ENCODE measurements at regions not wholly inside any gene's neighbourhood (a gene's known extent, or its start where the extent isn't known, plus 50 kb on each side); places are given as distances from the start of the nearest gene placed in this dataset.

DNA sequence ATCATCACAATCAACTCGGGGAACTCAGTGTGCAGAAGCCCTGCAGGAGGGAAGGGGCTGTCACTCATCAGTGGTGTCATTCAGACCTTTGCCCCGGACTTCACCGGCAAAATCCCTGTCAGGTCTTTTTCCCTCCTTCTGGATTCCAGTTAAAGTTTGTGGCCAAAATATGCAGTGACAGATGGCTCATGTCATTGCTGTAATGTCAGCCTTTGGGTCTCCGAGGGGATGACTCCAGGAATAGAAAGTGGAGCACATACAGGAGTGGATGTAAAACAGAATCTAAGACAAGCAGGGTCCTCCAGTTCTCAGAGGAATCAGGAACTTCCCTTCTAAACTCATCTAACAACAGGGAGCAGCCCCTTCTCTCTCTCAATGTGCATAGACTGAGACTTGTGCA is 130.3 kb upstream of the RASSF8 start:
- no peak overlapping the region for H3K4me3 ChIP-seq (ENCODE audit: low read depth, low read length)
- H3K36me3 Mint-ChIP-seq (ENCODE audit: insufficient read depth, unreplicated experiment), result no peaks in the 10 kb centered on the region
- intact Hi-C loops (cut with micrococcal nuclease; ENCODE audit: unreplicated experiment), result no loop called here
- no peaks in the 10 kb centered on the region for H3K27me3 ChIP-seq (replicated peaks; ENCODE audit: control insufficient read depth, insufficient read depth, low read length)
- H3K4me1 ChIP-seq, result peaks cover 8% of the 10 kb centered on the region
- H3K9me3 Mint-ChIP-seq (ENCODE audit: unreplicated experiment), result no peaks in the 10 kb centered on the region
- ChIA-PET CTCF (no interaction called here), POLR2A (no interaction called here)
- H3K4me3 Mint-ChIP-seq (ENCODE audit: unreplicated experiment), result no peak overlapping the region
- peaks cover 13% of the 10 kb centered on the region for H3K4me1 Mint-ChIP-seq (ENCODE audit: low read depth, unreplicated experiment)
- no peaks in the 10 kb centered on the region for H3K9me3 ChIP-seq
- peak in 1 of 2 experiments; percentile 33 for DNase-seq
- TF ChIP-seq, protein P1, sequence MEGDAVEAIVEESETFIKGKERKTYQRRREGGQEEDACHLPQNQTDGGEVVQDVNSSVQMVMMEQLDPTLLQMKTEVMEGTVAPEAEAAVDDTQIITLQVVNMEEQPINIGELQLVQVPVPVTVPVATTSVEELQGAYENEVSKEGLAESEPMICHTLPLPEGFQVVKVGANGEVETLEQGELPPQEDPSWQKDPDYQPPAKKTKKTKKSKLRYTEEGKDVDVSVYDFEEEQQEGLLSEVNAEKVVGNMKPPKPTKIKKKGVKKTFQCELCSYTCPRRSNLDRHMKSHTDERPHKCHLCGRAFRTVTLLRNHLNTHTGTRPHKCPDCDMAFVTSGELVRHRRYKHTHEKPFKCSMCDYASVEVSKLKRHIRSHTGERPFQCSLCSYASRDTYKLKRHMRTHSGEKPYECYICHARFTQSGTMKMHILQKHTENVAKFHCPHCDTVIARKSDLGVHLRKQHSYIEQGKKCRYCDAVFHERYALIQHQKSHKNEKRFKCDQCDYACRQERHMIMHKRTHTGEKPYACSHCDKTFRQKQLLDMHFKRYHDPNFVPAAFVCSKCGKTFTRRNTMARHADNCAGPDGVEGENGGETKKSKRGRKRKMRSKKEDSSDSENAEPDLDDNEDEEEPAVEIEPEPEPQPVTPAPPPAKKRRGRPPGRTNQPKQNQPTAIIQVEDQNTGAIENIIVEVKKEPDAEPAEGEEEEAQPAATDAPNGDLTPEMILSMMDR (IDR thresholded peaks at IDR 0.05; ENCODE audit: insufficient read depth in 1 of 2, low read depth in 1 of 2, low read length in 1 of 2, severe bottlenecking in 1 of 2, unreplicated experiment in 1 of 2), result no peak
- H3K36me3 ChIP-seq (ENCODE audit: control insufficient read depth, insufficient read depth, low read length), result no peaks in the 10 kb centered on the region
- no peaks in the 10 kb centered on the region for H3K27me3 Mint-ChIP-seq (ENCODE audit: insufficient read depth, unreplicated experiment)
- H3K27ac Mint-ChIP-seq (ENCODE audit: unreplicated experiment), result no peak overlapping the region
- no TSS peak for BruUV-seq (replicated peaks)

DNA sequence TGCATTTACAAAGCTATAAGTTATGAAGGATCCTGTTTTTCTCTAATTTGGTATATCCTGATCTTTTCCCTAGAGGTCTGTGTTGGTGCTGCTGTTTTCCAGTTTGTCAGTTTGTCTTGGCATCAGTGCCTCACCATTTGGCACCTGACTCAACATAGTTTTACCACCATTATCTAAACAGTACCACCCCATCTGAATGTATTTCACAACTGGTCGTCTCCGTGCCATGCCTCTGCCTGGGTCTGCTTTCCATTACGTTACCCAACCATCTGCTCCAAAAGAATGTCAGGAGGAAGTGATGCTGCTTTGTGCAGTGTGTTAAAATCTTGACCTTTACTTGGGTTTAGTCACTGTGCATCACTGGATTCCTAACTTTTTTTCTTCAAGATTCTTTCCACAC is 129.3 kb upstream of the RASSF8 start:
- Mint-ChIP-seq H3K36me3 (ENCODE audit: insufficient read depth, unreplicated experiment) (no peaks in the 10 kb centered on the region), H3K4me3 (ENCODE audit: unreplicated experiment) (no peak overlapping the region), H3K4me1 (ENCODE audit: low read depth, unreplicated experiment) (peaks cover 13% of the 10 kb centered on the region), H3K27ac (ENCODE audit: unreplicated experiment) (no peak overlapping the region), H3K9me3 (ENCODE audit: unreplicated experiment) (no peaks in the 10 kb centered on the region), H3K27me3 (ENCODE audit: insufficient read depth, unreplicated experiment) (no peaks in the 10 kb centered on the region)
- H3K4me1 ChIP-seq, result peaks cover 8% of the 10 kb centered on the region
- DNase-seq, result no peak
- CTCF ChIA-PET, result no interaction called here
- BruUV-seq (replicated peaks), result no TSS peak
- no peak overlapping the region for H3K4me3 ChIP-seq (ENCODE audit: low read depth, low read length)
- H3K9me3 ChIP-seq, result no peaks in the 10 kb centered on the region
- no peaks in the 10 kb centered on the region for H3K36me3 ChIP-seq (ENCODE audit: control insufficient read depth, insufficient read depth, low read length)
- intact Hi-C loops (cut with micrococcal nuclease; ENCODE audit: unreplicated experiment), result no loop called here
- TF ChIP-seq, protein P1 (IDR thresholded peaks at IDR 0.05; ENCODE audit: insufficient read depth in 1 of 2, low read depth in 1 of 2, low read length in 1 of 2, severe bottlenecking in 1 of 2, unreplicated experiment in 1 of 2), result no peak
- H3K27me3 ChIP-seq (replicated peaks; ENCODE audit: control insufficient read depth, insufficient read depth, low read length), result no peaks in the 10 kb centered on the region
- POLR2A ChIA-PET, result no interaction called here

DNA sequence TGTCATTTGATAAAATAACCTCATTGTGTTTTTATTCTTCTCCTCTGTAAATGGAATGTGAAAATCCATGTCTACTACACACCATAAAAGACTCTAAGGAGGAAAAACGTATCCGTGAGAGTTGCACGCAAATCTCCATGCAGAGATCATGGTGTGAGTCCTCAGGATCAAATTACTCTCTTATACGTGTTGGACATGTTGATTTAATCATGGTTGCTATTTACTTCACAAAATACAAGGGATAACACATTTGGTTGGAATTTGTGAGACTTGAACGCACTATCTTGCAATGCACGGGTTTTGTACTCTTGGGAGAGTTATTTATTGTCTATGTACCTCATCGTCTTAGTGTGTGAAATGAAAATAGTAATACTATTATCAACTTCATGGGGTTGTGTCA is 128.0 kb upstream of the RASSF8 start:
- BruUV-seq (replicated peaks), result no TSS peak
- intact Hi-C loops (cut with micrococcal nuclease; ENCODE audit: unreplicated experiment), result loop anchor here (5.0 to 10.0 kb wide), 2 partner anchors 246 to 393 kb away; no protein-coding TSS in a partner anchor

More for the DNA sequence above, 128.0 kb upstream of the RASSF8 start:
- Histone ChIP-seq H3K9me3 (no peaks in the 10 kb centered on the region), H3K36me3 (ENCODE audit: control insufficient read depth, insufficient read depth, low read length) (no peaks in the 10 kb centered on the region), H3K4me1 (peaks cover 12% of the 10 kb centered on the region), H3K4me3 (ENCODE audit: low read depth, low read length) (no peak overlapping the region), H3K27me3 (replicated peaks; ENCODE audit: control insufficient read depth, insufficient read depth, low read length) (no peaks in the 10 kb centered on the region)
- H3K27me3 Mint-ChIP-seq (ENCODE audit: insufficient read depth, unreplicated experiment), result no peaks in the 10 kb centered on the region
- DNase-seq, result no peak
- no peaks in the 10 kb centered on the region for H3K36me3 Mint-ChIP-seq (ENCODE audit: insufficient read depth, unreplicated experiment)
- no peak overlapping the region for H3K27ac Mint-ChIP-seq (ENCODE audit: unreplicated experiment)
- CTCF ChIA-PET, result no interaction called here
- no peak overlapping the region for H3K4me3 Mint-ChIP-seq (ENCODE audit: unreplicated experiment)
- H3K9me3 Mint-ChIP-seq (ENCODE audit: unreplicated experiment), result no peaks in the 10 kb centered on the region
- TF ChIP-seq, protein P1 (IDR thresholded peaks at IDR 0.05; ENCODE audit: insufficient read depth in 1 of 2, low read depth in 1 of 2, low read length in 1 of 2, severe bottlenecking in 1 of 2, unreplicated experiment in 1 of 2), result no peak
- peaks cover 16% of the 10 kb centered on the region for H3K4me1 Mint-ChIP-seq (ENCODE audit: low read depth, unreplicated experiment)
- POLR2A ChIA-PET, result no interaction called here
